ENCODE measurements at regions not wholly inside any gene's neighbourhood (a gene's known extent, or its start where the extent isn't known, plus 50 kb on each side); places are given as distances from the start of the nearest gene placed in this dataset.

DNA sequence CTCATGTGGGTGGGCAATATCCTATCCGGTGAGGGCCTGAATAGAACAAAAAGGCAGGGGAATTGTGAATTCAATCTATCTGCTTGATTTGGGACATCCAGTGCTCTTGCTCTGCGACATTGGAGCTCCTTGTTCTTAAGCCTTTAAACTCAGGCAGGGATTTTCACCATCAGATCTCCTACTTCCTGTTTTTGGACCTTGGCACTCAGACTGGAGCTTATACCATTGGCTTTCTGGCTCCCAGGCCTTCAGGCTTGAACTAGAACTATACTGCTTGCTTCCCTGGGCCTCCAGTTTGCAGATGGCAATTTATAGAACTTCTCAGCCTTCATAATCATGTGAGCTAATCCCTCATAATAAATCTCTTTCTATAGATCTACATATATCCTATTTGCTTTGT lies 134.3 kb upstream of the CLINT1 start:
- DNase-seq (ENCODE audit: low spot score) (no peak), ATAC-seq (no peak), FAIRE-seq (no peak)
- in situ Hi-C loops (cut with HindIII; ENCODE audit: extremely low pct_ligation_motif_present, low pct_unique_long_range_greater_than_20kb) (no loop called here), intact Hi-C loops (cut with micrococcal nuclease; ENCODE audit: unreplicated experiment) (no loop called here)
- POLR2A ChIA-PET = no interaction called here
- Histone ChIP-seq H3K79me2 (ENCODE audit: insufficient read depth, low read length) (no peaks in the 10 kb centered on the region), H3K27me3 (ENCODE audit: control insufficient read depth in 1 of 2, insufficient read depth in 2 of 2, low read length in 2 of 2) (0 out of 5 replicates have a peak, but pooled peaks cover 0 to 6% of the 10 kb centered on the region in 2 experiments), H3K4me3 (replicated peaks in 1 of 3; ENCODE audit: insufficient read depth in 1 of 3, low read depth in 2 of 3, low read length in 3 of 3) (no peak overlapping the region), H2AFZ (ENCODE audit: low read length) (no peak overlapping the region), H3K4me2 (ENCODE audit: low read depth, low read length) (no peak overlapping the region), H3K9me3 (ENCODE audit: low read length) (no peaks in the 10 kb centered on the region), H3K4me1 (ENCODE audit: insufficient read depth, low read length) (peaks cover 6% of the 10 kb centered on the region; the same call in 1 of the 2 replicates), H4K20me1 (ENCODE audit: insufficient read depth, low read length) (no peaks in the 10 kb centered on the region), H3K36me3 (replicated peaks in 1 of 2; ENCODE audit: control insufficient read depth in 1 of 2, insufficient read depth in 2 of 2, low read length in 2 of 2) (no peaks in the 10 kb centered on the region), H3K9ac (ENCODE audit: insufficient read depth, low read depth, low read length) (no peak overlapping the region), H3K27ac (ENCODE audit: extremely low read length, insufficient read depth, low read length) (no peak overlapping the region)
- CTCF ChIA-PET (ENCODE audit: low intra/inter-chr PET ratio, low total read pairs) = no interaction called here
- TF ChIP-seq ARHGAP35 (CRISPR knock-in tag; IDR thresholded peaks at IDR 0.05; ENCODE audit: borderline replicate concordance) (no peak), ZNF446 (CRISPR knock-in tag; IDR thresholded peaks at IDR 0.05) (no peak), NBN (conservative IDR thresholded peaks at IDR 0.05) (no peak)
- BruUV-seq (replicated peaks) = no TSS peak
- 42% methylated on average over 2 of the region's 2 CpGs for WGBS (ENCODE audit: low lambda C conversion rate)

DNA sequence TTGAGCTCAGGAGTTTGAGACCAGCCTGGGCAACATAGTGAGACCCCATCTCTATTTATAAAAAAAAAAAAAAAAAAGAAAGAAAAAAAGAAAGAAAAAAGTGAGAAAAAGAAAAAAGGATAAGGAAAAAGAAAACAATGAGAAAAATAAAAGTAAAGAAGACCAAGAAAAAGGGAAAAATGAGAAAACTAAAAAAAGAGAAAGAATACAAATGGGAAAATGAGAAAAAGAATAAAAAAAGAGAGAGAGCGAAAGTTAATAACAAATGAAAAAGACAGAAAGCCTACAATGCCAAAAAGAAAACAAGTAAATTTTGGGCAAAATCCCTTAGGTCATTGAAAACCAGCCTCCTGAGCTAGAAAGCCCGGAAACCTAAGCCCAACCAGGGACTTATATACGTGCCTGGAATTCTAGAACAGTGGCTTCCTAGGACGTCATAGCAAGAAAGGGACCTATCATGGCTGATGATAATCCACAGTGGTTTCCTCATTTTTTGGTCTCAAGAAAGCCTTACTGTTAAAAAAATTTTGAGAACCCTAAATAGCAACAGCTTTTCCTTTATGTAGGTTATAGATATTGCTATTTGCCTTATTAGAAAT lies 131.7 kb upstream of the CLINT1 start:
- H3K9me3 ChIP-seq (ENCODE audit: low read length) = no peaks in the 10 kb centered on the region
- intact Hi-C loops (cut with micrococcal nuclease; ENCODE audit: unreplicated experiment) (no loop called here), in situ Hi-C loops (cut with HindIII; ENCODE audit: extremely low pct_ligation_motif_present, low pct_unique_long_range_greater_than_20kb) (no loop called here)
- 47% methylated on average over 4 of the region's 4 CpGs for WGBS (ENCODE audit: low lambda C conversion rate)
- H3K4me3 ChIP-seq (replicated peaks in 1 of 3; ENCODE audit: insufficient read depth in 1 of 3, low read depth in 2 of 3, low read length in 3 of 3) = no peak overlapping the region
- H3K9ac ChIP-seq (ENCODE audit: insufficient read depth, low read depth, low read length) = no peak overlapping the region
- CTCF ChIA-PET (ENCODE audit: low intra/inter-chr PET ratio, low total read pairs) = no interaction called here
- H3K27me3 ChIP-seq (ENCODE audit: control insufficient read depth in 1 of 2, insufficient read depth in 2 of 2, low read length in 2 of 2) = 0 out of 5 replicates have a peak, but pooled peaks cover 0 to 6% of the 10 kb centered on the region in 2 experiments
- H3K27ac ChIP-seq (ENCODE audit: extremely low read length, insufficient read depth, low read length) = no peak overlapping the region
- H3K4me1 ChIP-seq (ENCODE audit: insufficient read depth, low read length) = peaks cover 6% of the 10 kb centered on the region; the same call in 1 of the 2 replicates
- no peak for ATAC-seq
- POLR2A ChIA-PET = no interaction called here
- no peaks in the 10 kb centered on the region for H4K20me1 ChIP-seq (ENCODE audit: insufficient read depth, low read length)
- no peak for DNase-seq (ENCODE audit: low spot score)
- no peak for FAIRE-seq
- no TSS peak for BruUV-seq (replicated peaks)
- no peak for TF ChIP-seq NFKB2 (CRISPR knock-in tag; IDR thresholded peaks at IDR 0.05; ENCODE audit: borderline replicate concordance)
- TF ChIP-seq DNMT1 (CRISPR knock-in tag; IDR thresholded peaks at IDR 0.05) = no peak
- TF ChIP-seq, protein P1, sequence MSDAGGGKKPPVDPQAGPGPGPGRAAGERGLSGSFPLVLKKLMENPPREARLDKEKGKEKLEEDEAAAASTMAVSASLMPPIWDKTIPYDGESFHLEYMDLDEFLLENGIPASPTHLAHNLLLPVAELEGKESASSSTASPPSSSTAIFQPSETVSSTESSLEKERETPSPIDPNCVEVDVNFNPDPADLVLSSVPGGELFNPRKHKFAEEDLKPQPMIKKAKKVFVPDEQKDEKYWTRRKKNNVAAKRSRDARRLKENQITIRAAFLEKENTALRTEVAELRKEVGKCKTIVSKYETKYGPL (CRISPR knock-in tag; IDR thresholded peaks at IDR 0.05) = no peak
- no peaks in the 10 kb centered on the region for H3K36me3 ChIP-seq (replicated peaks in 1 of 2; ENCODE audit: control insufficient read depth in 1 of 2, insufficient read depth in 2 of 2, low read length in 2 of 2)
- no peak overlapping the region for H2AFZ ChIP-seq (ENCODE audit: low read length)
- no peaks in the 10 kb centered on the region for H3K79me2 ChIP-seq (ENCODE audit: insufficient read depth, low read length)
- H3K4me2 ChIP-seq (ENCODE audit: low read depth, low read length) = no peak overlapping the region
